HCT116 (cell line): ENCODE measurements at regions not wholly inside any gene's neighbourhood (a gene's known extent, or its start where the extent isn't known, plus 50 kb on each side); places are given as distances from the start of the nearest gene placed in this dataset.

Source experiments
- EGR1 ChIP-seq: IDR thresholded peaks from 2 replicates; pipeline ENCODE4 v1.6.1; 2012; ENCODE audit warnings: low read depth
- EZH2 ChIP-seq: fragments of 200-600 bp; sonication (generic); IDR thresholded peaks from 2 replicates; pipeline ENCODE4 v1.6.1; 2017; ENCODE audit warnings: antibody characterized with exemption, mixed run types
- EZH2phosphoT487 ChIP-seq: fragments of 200-600 bp; IDR thresholded peaks from 2 replicates; pipeline ENCODE4 v1.6.1; 2018; ENCODE audit warnings: antibody characterized with exemption, borderline replicate concordance
- JUND ChIP-seq: IDR thresholded peaks from 2 replicates; pipeline ENCODE4 v1.6.1; 2012
- POLR2A ChIP-seq: IDR thresholded peaks from 2 replicates; pipeline ENCODE4 v1.7.0; 2011; ENCODE audit warnings: borderline replicate concordance; ENCODE audit not compliant: insufficient read depth, insufficient read length; ENCODE audit errors: extremely low read depth
- POLR2AphosphoS5 ChIP-seq: IDR thresholded peaks from 2 replicates; pipeline ENCODE4 v1.6.1; 2011; ENCODE audit warnings: mild to moderate bottlenecking, low read depth, low read length, moderate library complexity
- RAD21 ChIP-seq: IDR thresholded peaks from 2 replicates; pipeline ENCODE4 v1.6.1; 2012; ENCODE audit warnings: low read depth, mild to moderate bottlenecking
- YY1 ChIP-seq: IDR thresholded peaks from 2 replicates; pipeline ENCODE4 v1.6.1; 2011; ENCODE audit warnings: low read length, low read depth, moderate library complexity, mild to moderate bottlenecking; ENCODE audit not compliant: insufficient replicate concordance; ENCODE audit errors: extremely low read depth
- TF ChIP-seq, protein P1 (sequence below), 3 experiments: fragments of 200-600 bp in 1 of 3; sonication (generic) in 1 of 3; IDR thresholded peaks in 2 of 3; conservative IDR thresholded peaks in 1 of 3; 2 replicates each; pipeline ENCODE4 v1.5.1; 2012 to 2017; ENCODE audit warnings: low read depth in 2 of 3, low read length in 2 of 3, antibody characterized with exemption in 1 of 3, borderline replicate concordance in 1 of 3, control low read depth in 1 of 3, mild to moderate bottlenecking in 1 of 3, mixed read lengths in 1 of 3, mixed run types in 1 of 3, moderate library complexity in 1 of 3; ENCODE audit not compliant: insufficient read depth in 1 of 3
- TF ChIP-seq, protein P2 (sequence below): IDR thresholded peaks from 2 replicates; pipeline ENCODE4 v1.6.1; 2012
- TF ChIP-seq, protein P3 (sequence below): IDR thresholded peaks from 2 replicates; pipeline ENCODE4 v1.6.1; 2012
- TF ChIP-seq, protein P4 (sequence below): IDR thresholded peaks from 2 replicates; pipeline ENCODE4 v1.6.1; 2012; ENCODE audit warnings: low read depth
- TF ChIP-seq, protein P5 (sequence below): IDR thresholded peaks from 2 replicates; pipeline ENCODE4 v1.6.1; 2011; ENCODE audit warnings: mild to moderate bottlenecking, low read length, moderate library complexity; ENCODE audit not compliant: insufficient replicate concordance; ENCODE audit errors: extremely low read depth

DNA sequence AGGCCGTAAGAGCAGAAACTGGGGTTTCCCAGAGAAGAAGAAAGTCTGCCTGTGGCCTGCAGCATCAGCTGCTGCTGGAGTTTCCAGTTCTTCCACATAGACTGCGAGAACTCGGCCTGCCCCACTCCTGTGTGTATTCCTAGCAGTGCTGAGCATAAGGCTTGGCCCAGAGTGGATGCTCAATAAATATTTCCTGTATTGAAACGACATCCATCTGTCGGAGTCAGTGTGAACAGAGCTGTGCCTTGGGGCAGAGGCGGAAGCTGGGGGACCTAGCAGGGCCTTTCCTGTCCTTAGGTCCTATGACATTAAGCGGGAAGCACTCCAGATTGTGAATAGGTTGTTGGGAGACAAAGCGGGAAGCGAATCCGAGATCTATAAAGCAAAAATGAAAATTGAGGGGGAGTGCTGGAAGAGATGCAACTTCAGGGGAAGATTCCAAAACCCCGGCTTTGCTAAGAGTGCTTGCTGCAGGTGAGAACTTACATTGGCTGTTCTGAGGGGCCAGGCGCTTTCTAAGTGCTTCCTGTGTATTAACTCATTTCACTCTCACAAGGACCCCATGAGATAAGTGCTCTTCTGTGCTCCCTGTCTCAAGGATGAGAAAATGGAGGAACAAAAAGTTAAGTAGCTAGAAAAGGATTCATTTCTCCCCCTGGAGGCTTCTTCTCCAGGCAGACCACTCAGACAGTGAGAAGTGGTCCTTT lies 76.1 kb upstream of the CXCL14 start:
- TF ChIP-seq POLR2AphosphoS5 (no peak), POLR2A (no peak), EZH2phosphoT487 (no peak), EZH2 (no peak), YY1 (no peak), EGR1 (no peak), RAD21 (no peak), JUND (no peak)
- TF ChIP-seq, protein P1, sequence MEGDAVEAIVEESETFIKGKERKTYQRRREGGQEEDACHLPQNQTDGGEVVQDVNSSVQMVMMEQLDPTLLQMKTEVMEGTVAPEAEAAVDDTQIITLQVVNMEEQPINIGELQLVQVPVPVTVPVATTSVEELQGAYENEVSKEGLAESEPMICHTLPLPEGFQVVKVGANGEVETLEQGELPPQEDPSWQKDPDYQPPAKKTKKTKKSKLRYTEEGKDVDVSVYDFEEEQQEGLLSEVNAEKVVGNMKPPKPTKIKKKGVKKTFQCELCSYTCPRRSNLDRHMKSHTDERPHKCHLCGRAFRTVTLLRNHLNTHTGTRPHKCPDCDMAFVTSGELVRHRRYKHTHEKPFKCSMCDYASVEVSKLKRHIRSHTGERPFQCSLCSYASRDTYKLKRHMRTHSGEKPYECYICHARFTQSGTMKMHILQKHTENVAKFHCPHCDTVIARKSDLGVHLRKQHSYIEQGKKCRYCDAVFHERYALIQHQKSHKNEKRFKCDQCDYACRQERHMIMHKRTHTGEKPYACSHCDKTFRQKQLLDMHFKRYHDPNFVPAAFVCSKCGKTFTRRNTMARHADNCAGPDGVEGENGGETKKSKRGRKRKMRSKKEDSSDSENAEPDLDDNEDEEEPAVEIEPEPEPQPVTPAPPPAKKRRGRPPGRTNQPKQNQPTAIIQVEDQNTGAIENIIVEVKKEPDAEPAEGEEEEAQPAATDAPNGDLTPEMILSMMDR (IDR thresholded peaks at IDR 0.05 in 2 of 3, conservative IDR thresholded peaks at IDR 0.05 in 1 of 3; ENCODE audit: borderline replicate concordance in 1 of 3, insufficient read depth in 1 of 3, low read depth in 2 of 3, low read length in 2 of 3), result no peak
- TF ChIP-seq, protein P2, sequence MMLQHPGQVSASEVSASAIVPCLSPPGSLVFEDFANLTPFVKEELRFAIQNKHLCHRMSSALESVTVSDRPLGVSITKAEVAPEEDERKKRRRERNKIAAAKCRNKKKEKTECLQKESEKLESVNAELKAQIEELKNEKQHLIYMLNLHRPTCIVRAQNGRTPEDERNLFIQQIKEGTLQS, result no peak
- TF ChIP-seq, protein P3, sequence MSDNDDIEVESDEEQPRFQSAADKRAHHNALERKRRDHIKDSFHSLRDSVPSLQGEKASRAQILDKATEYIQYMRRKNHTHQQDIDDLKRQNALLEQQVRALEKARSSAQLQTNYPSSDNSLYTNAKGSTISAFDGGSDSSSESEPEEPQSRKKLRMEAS, result no peak
- TF ChIP-seq, protein P4, sequence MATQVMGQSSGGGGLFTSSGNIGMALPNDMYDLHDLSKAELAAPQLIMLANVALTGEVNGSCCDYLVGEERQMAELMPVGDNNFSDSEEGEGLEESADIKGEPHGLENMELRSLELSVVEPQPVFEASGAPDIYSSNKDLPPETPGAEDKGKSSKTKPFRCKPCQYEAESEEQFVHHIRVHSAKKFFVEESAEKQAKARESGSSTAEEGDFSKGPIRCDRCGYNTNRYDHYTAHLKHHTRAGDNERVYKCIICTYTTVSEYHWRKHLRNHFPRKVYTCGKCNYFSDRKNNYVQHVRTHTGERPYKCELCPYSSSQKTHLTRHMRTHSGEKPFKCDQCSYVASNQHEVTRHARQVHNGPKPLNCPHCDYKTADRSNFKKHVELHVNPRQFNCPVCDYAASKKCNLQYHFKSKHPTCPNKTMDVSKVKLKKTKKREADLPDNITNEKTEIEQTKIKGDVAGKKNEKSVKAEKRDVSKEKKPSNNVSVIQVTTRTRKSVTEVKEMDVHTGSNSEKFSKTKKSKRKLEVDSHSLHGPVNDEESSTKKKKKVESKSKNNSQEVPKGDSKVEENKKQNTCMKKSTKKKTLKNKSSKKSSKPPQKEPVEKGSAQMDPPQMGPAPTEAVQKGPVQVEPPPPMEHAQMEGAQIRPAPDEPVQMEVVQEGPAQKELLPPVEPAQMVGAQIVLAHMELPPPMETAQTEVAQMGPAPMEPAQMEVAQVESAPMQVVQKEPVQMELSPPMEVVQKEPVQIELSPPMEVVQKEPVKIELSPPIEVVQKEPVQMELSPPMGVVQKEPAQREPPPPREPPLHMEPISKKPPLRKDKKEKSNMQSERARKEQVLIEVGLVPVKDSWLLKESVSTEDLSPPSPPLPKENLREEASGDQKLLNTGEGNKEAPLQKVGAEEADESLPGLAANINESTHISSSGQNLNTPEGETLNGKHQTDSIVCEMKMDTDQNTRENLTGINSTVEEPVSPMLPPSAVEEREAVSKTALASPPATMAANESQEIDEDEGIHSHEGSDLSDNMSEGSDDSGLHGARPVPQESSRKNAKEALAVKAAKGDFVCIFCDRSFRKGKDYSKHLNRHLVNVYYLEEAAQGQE, result no peak
- TF ChIP-seq, protein P5, sequence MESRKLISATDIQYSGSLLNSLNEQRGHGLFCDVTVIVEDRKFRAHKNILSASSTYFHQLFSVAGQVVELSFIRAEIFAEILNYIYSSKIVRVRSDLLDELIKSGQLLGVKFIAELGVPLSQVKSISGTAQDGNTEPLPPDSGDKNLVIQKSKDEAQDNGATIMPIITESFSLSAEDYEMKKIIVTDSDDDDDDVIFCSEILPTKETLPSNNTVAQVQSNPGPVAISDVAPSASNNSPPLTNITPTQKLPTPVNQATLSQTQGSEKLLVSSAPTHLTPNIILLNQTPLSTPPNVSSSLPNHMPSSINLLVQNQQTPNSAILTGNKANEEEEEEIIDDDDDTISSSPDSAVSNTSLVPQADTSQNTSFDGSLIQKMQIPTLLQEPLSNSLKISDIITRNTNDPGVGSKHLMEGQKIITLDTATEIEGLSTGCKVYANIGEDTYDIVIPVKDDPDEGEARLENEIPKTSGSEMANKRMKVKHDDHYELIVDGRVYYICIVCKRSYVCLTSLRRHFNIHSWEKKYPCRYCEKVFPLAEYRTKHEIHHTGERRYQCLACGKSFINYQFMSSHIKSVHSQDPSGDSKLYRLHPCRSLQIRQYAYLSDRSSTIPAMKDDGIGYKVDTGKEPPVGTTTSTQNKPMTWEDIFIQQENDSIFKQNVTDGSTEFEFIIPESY, result no peak
